GM13977 (cell line): ENCODE measurements at regions not wholly inside any gene's neighbourhood (a gene's known extent, or its start where the extent isn't known, plus 50 kb on each side); places are given as distances from the start of the nearest gene placed in this dataset.

ENCODE experiments used
- DNase-seq: peaks from one replicate; pipeline ENCODE4 v3.0.0; 2012; ENCODE audit warnings: low spot score
- CTCF ChIP-seq: IDR thresholded peaks from 2 replicates; pipeline ENCODE4 v1.5.1; 2012; ENCODE audit warnings: mild to moderate bottlenecking, control low read depth; ENCODE audit not compliant: insufficient read depth; ENCODE audit errors: extremely low read depth, missing control alignments
- in situ Hi-C: fragments of 300-500 bp; cut with MboI; formaldehyde crosslinking; loops from one replicate; pipeline ENCODE4 v1.12.0; 2022; ENCODE audit warnings: low sequenced_read_pairs, low pct_unique_long_range_greater_than_20kb, mixed read lengths, inconsistent platforms; ENCODE audit not compliant: unreplicated experiment

- TF ChIP-seq CTCF: no peak
- in situ Hi-C loops: no loop called here
- DNase-seq: no peak
These were observed 111.0 kb upstream of the TGFBR2 start for GRCh38 chr3:30495172-30496065.

GRCh38 chr3:30496066-30496966 is 110.1 kb upstream of the TGFBR2 start:
- DNase-seq: no peak
- TF ChIP-seq CTCF: no peak
- in situ Hi-C loops: no loop called here

GRCh38 chr3:30498587-30498967 is 107.8 kb upstream of the TGFBR2 start:
- TF ChIP-seq CTCF: no peak
- in situ Hi-C loops: no loop called here
- DNase-seq: no peak

- in situ Hi-C loops: no loop called here
- DNase-seq: peak; percentile 37
- TF ChIP-seq CTCF: no peak
These were observed 105.6 kb upstream of the TGFBR2 start for GRCh38 chr3:30500666-30501399.

GRCh38 chr3:30501526-30501925 is 104.9 kb upstream of the TGFBR2 start:
- no peak for DNase-seq
- in situ Hi-C loops: no loop called here
- no peak for TF ChIP-seq CTCF
